ENCODE measurements at regions not wholly inside any gene's neighbourhood (a gene's known extent, or its start where the extent isn't known, plus 50 kb on each side); places are given as distances from the start of the nearest gene placed in this dataset.

DNA sequence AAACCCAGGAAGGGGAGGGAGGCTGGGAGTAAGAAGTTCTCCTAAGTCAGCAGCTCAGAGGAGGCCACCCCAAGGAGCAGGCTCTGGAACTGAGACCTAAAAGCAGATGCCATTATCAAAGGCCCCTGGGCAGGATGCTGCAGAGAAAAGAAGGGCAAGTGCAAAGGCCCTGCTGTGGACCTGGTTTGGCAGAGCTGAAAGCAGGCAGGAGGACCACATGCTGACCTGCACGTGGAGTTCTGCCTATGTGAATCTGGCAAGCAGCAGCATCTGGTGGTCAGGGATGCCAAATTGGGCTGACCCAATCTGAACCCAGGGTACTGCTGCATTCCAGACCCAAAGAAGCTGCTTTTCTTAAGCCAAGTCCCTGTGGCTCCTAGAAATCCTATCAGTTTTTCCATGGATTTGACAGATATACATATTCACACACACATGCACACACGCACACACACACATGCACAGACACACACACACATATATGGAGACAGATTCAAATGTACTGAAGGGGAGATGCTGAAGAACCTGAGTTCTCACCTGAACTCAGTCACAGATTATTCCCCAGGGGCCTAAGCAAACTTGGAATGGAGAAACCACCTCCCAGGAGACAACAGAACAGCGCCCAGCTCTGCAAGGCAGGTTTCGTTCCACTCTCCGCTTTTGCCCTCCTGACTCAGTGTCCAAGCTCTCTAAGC is 119.9 kb downstream of the FOXA2 start:
- intact Hi-C loops (cut with DNase I, micrococcal nuclease): no loop called here
- DNase-seq: no peak
- H3K4me1 ChIP-seq (ENCODE audit: low read depth): no peaks in the 10 kb centered on the region
- H3K9me3 ChIP-seq: no peaks in the 10 kb centered on the region
- H3K36me3 ChIP-seq (ENCODE audit: low read depth): no peaks in the 10 kb centered on the region
- TF ChIP-seq, protein P1, sequence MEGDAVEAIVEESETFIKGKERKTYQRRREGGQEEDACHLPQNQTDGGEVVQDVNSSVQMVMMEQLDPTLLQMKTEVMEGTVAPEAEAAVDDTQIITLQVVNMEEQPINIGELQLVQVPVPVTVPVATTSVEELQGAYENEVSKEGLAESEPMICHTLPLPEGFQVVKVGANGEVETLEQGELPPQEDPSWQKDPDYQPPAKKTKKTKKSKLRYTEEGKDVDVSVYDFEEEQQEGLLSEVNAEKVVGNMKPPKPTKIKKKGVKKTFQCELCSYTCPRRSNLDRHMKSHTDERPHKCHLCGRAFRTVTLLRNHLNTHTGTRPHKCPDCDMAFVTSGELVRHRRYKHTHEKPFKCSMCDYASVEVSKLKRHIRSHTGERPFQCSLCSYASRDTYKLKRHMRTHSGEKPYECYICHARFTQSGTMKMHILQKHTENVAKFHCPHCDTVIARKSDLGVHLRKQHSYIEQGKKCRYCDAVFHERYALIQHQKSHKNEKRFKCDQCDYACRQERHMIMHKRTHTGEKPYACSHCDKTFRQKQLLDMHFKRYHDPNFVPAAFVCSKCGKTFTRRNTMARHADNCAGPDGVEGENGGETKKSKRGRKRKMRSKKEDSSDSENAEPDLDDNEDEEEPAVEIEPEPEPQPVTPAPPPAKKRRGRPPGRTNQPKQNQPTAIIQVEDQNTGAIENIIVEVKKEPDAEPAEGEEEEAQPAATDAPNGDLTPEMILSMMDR (IDR thresholded peaks at IDR 0.05): no peak
- ATAC-seq: no peak
- H3K4me3 ChIP-seq: no peak overlapping the region

DNA sequence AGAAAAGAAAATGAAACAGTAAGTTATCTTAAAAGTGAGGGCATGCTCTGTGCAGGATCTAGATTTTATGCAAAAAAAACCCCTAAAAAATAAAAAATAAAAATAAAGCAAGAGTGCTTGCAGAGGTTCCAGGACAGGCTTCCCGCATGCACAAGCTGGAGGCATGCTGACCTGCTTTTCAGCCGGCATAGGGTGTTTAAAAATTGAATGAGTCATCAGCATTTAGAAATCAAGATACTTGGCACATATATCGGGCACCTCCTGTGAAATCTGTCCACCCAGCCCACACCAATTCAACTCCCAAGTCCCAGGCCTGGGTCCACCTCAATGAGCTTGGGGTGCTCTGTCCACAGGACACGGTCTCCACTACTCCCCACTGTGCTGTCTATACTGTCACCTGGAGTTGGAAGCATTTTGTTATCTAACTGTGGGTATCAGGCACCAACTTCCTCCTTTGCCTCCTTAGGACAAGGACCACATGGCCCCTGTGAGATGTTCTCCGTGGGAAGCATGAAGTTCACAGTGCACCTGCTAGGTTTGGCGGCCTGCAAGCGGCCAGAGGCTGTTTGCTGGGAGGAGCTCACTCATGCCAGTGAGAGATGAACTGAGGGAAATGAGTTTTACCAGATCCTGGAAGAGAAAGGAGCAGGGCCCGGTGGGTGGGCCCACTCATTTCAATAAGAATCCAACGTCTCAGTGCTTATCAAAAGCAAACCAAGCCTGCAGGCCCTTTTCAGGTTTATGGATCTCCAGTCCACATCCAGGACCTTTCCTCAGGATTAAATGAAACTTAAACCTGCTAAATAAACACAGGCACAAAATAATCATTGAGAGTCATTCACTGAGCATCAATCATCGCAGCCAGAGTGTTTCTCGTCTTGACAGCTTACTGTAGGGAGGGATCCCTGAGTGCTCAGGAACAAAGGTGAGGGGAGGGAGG is 121.1 kb downstream of the FOXA2 start:
- ATAC-seq (peak; percentile 53), DNase-seq (no peak)
- Histone ChIP-seq H3K4me3 (no peak overlapping the region), H3K36me3 (ENCODE audit: low read depth) (no peaks in the 10 kb centered on the region), H3K9me3 (no peaks in the 10 kb centered on the region), H3K4me1 (ENCODE audit: low read depth) (no peaks in the 10 kb centered on the region)
- TF ChIP-seq, protein P1 (IDR thresholded peaks at IDR 0.05): no peak
- intact Hi-C loops (cut with DNase I, micrococcal nuclease): no loop called here

DNA sequence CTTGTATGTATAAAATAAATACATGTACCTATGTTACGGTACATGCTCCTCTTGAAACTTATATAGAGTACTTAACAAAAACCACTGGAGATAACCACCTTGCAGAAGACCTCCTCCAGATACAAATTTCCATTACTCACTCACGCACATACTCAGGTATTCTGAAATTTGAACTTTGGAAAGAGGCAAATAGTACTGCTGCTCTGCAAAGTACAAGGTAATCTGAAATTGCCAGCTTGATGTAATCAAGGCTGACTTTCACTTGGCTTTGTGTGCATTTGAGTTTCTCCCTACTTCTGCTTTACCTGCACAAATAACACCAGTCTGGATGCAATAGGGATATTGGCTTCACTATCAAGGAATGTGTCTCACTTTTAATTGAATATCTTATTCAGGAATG is 123.6 kb downstream of the FOXA2 start:
- TF ChIP-seq, protein P1 (IDR thresholded peaks at IDR 0.05): no peak
- DNase-seq (no peak), ATAC-seq (no peak)
- Histone ChIP-seq H3K4me3 (no peak overlapping the region), H3K36me3 (ENCODE audit: low read depth) (no peaks in the 10 kb centered on the region), H3K4me1 (ENCODE audit: low read depth) (no peaks in the 10 kb centered on the region), H3K9me3 (no peaks in the 10 kb centered on the region)
- intact Hi-C loops (cut with DNase I, micrococcal nuclease): no loop called here

DNA sequence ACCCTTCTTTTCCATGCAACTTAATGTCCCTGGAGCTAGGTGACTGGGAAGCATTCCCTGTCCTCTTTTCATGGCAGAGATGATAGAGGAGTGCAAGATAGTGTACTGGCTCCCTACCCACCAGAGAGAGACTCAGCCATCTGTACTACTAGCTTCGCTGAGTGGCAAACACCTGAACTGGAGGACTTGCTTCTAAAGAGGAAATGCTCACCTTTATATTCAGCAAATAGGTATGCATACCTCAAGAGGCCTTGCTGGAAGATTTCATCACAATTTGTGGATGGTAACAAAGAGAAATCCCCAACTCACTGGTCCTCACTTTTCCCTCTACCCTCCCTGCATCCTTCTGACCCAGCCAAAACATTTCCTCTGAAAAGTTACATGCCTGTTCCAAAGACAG is 124.1 kb downstream of the FOXA2 start:
- no peak overlapping the region for H3K4me3 ChIP-seq
- H3K9me3 ChIP-seq: no peaks in the 10 kb centered on the region
- TF ChIP-seq, protein P1 (IDR thresholded peaks at IDR 0.05): no peak
- no peaks in the 10 kb centered on the region for H3K4me1 ChIP-seq (ENCODE audit: low read depth)
- ATAC-seq (no peak), DNase-seq (no peak)
- H3K36me3 ChIP-seq (ENCODE audit: low read depth): no peaks in the 10 kb centered on the region
- intact Hi-C loops (cut with DNase I, micrococcal nuclease): no loop called here

DNA sequence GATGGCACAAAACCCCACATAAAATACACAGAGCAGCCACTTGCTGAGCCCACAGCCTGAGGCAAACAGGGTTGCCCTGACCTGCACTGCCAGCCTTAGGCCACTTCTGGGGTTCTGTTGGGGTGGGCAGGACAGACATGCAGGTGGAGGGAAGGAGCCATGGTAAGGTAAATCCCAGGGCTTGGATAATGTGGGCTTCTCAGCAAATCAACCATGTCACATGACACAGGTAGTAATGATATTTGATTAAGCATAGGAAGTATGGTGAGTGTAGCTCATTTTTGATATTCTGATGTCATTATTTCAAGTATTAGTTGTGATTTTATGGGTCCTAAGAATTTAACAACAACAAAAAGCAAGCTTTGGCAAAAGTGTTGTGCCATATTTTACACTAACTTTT is 124.6 kb downstream of the FOXA2 start:
- DNase-seq: no peak
- TF ChIP-seq, protein P1 (IDR thresholded peaks at IDR 0.05): no peak
- Histone ChIP-seq H3K36me3 (ENCODE audit: low read depth) (no peaks in the 10 kb centered on the region), H3K4me1 (ENCODE audit: low read depth) (no peaks in the 10 kb centered on the region), H3K4me3 (no peak overlapping the region), H3K9me3 (no peaks in the 10 kb centered on the region)
- no peak for ATAC-seq
- intact Hi-C loops (cut with DNase I, micrococcal nuclease): no loop called here
